H9 (cell line): ENCODE measurements at regions not wholly inside any gene's neighbourhood (a gene's known extent, or its start where the extent isn't known, plus 50 kb on each side); places are given as distances from the start of the nearest gene placed in this dataset.

Source experiments
- DNase-seq: peaks from one replicate; pipeline ENCODE4 v3.0.0-alpha.2; 2017
- H2AFZ ChIP-seq: one replicate; pipeline ENCODE4 v1.6.1; 2013; ENCODE audit warnings: mild to moderate bottlenecking, low read length, control low read depth, moderate library complexity
- H2AK5ac ChIP-seq: 2 replicates; pipeline ENCODE4 v1.6.1; 2013; ENCODE audit warnings: low read length, control low read depth, mixed read lengths; ENCODE audit not compliant: insufficient read length
- H2BK120ac ChIP-seq: one replicate; pipeline ENCODE4 v1.6.1; 2013; ENCODE audit warnings: low read depth, mild to moderate bottlenecking, low read length, control low read depth, inconsistent platforms; ENCODE audit not compliant: poor library complexity, severe bottlenecking
- H2BK12ac ChIP-seq: 2 replicates; pipeline ENCODE4 v1.6.1; 2013; ENCODE audit warnings: low read length, control low read depth, mixed read lengths, low read depth; ENCODE audit not compliant: insufficient read length
- H2BK15ac ChIP-seq: 2 replicates; pipeline ENCODE4 v1.6.1; 2013; ENCODE audit warnings: low read depth, low read length, control low read depth
- H2BK20ac ChIP-seq: one replicate; pipeline ENCODE4 v1.6.1; 2013; ENCODE audit warnings: low read depth, mild to moderate bottlenecking, low read length, control low read depth, inconsistent platforms; ENCODE audit not compliant: poor library complexity, severe bottlenecking
- H2BK5ac ChIP-seq: 2 replicates; pipeline ENCODE4 v1.6.1; 2013; ENCODE audit warnings: low read length, control low read depth, mixed read lengths; ENCODE audit not compliant: insufficient read length
- H3K14ac ChIP-seq: 2 replicates; pipeline ENCODE4 v1.6.1; 2013; ENCODE audit warnings: low read length, control low read depth; ENCODE audit not compliant: insufficient read depth
- H3K18ac ChIP-seq: 2 replicates; pipeline ENCODE4 v1.6.1; 2013; ENCODE audit warnings: low read depth, mild to moderate bottlenecking, mixed read lengths, low read length, control low read depth; ENCODE audit not compliant: insufficient read length
- H3K23ac ChIP-seq: 2 replicates; pipeline ENCODE4 v1.6.1; 2013; ENCODE audit warnings: low read length, control low read depth, mixed read lengths, low read depth; ENCODE audit not compliant: insufficient read length
- H3K23me2 ChIP-seq: 2 replicates; pipeline ENCODE4 v1.6.1; 2013; ENCODE audit warnings: low read depth, mild to moderate bottlenecking, mixed read lengths, low read length, control low read depth; ENCODE audit not compliant: insufficient read length, poor library complexity, severe bottlenecking
- H3K27ac ChIP-seq: 2 replicates; pipeline ENCODE4 v1.5.1; 2013; ENCODE audit warnings: low read length, control low read depth, mixed read lengths, low read depth; ENCODE audit not compliant: insufficient read length
- H3K27me3 ChIP-seq: 2 replicates; pipeline ENCODE4 v1.6.1; 2013; ENCODE audit warnings: low read length, control low read depth, inconsistent platforms; ENCODE audit not compliant: insufficient read depth
- H3K4ac ChIP-seq: 2 replicates; pipeline ENCODE4 v1.6.1; 2013; ENCODE audit warnings: low read depth, mild to moderate bottlenecking, control low read depth, inconsistent platforms, low read length, moderate library complexity
- H3K4me1 ChIP-seq: 2 replicates; pipeline ENCODE4 v1.6.1; 2013; ENCODE audit warnings: low read length, control low read depth, inconsistent platforms; ENCODE audit not compliant: insufficient read depth
- H3K4me2 ChIP-seq: 2 replicates; pipeline ENCODE4 v1.6.1; 2013; ENCODE audit warnings: low read length, control low read depth, mixed read lengths; ENCODE audit not compliant: insufficient read length, insufficient read depth
- H3K56ac ChIP-seq: 2 replicates; pipeline ENCODE4 v1.6.1; 2013; ENCODE audit warnings: low read depth, mild to moderate bottlenecking, mixed read lengths, low read length, control low read depth; ENCODE audit not compliant: insufficient read length
- H3K79me1 ChIP-seq: 2 replicates; pipeline ENCODE4 v1.6.1; 2013; ENCODE audit warnings: low read depth, mild to moderate bottlenecking, moderate library complexity, low read length, control low read depth, inconsistent platforms; ENCODE audit not compliant: insufficient read depth, poor library complexity, severe bottlenecking
- H3K79me2 ChIP-seq: 2 replicates; pipeline ENCODE4 v1.6.1; 2013; ENCODE audit warnings: low read length, control low read depth, inconsistent platforms; ENCODE audit not compliant: insufficient read depth
- H3K9ac ChIP-seq: 2 replicates; pipeline ENCODE4 v1.6.1; 2013; ENCODE audit warnings: low read length, control low read depth, mixed read lengths; ENCODE audit not compliant: insufficient read length; ENCODE audit errors: extremely low read depth
- H3K9me3 ChIP-seq: one replicate; pipeline ENCODE4 v1.6.1; 2013; ENCODE audit warnings: low read depth, low read length, inconsistent platforms; ENCODE audit not compliant: control insufficient read depth
- H3T11ph ChIP-seq: one replicate; pipeline ENCODE4 v1.6.1; 2013; ENCODE audit warnings: mild to moderate bottlenecking, low read length, control low read depth, inconsistent platforms
- H4K20me1 ChIP-seq: one replicate; pipeline ENCODE4 v1.6.1; 2013; ENCODE audit not compliant: control insufficient read depth, insufficient read length, insufficient read depth
- H4K5ac ChIP-seq: 2 replicates; pipeline ENCODE4 v1.6.1; 2013; ENCODE audit warnings: low read depth, mild to moderate bottlenecking, mixed read lengths, low read length, control low read depth; ENCODE audit not compliant: insufficient read length
- H4K8ac ChIP-seq: replicated peaks from 2 replicates; pipeline ENCODE4 v1.6.1; 2013; ENCODE audit warnings: low read length, control low read depth, mixed read lengths, low read depth; ENCODE audit not compliant: insufficient read length
- H4K91ac ChIP-seq: 2 replicates; pipeline ENCODE4 v1.6.1; 2013; ENCODE audit warnings: low read depth, mild to moderate bottlenecking, moderate library complexity, mixed read lengths, low read length, control low read depth; ENCODE audit not compliant: insufficient read length
- H3K27ac Mint-ChIP-seq, 3 experiments: 2 replicates in 2 of 3; 3 replicates in 1 of 3; pipeline ENCODE4 v1.8.0; 2020 to 2021; ENCODE audit warnings: mixed read lengths in 3 of 3, mild to moderate bottlenecking in 1 of 3, moderate library complexity in 1 of 3
- H3K27me3 Mint-ChIP-seq: 2 replicates; pipeline ENCODE4 v1.8.0; 2021; ENCODE audit warnings: low read depth, mild to moderate bottlenecking, moderate library complexity, mixed read lengths
- H3K36me3 Mint-ChIP-seq, 3 experiments: 2 replicates in 2 of 3; 3 replicates in 1 of 3; pipeline ENCODE4 v1.8.0; 2020 to 2021; ENCODE audit warnings: low read depth in 3 of 3, mixed read lengths in 3 of 3; ENCODE audit not compliant: insufficient read depth in 1 of 3
- H3K4me1 Mint-ChIP-seq, 2 experiments: 2 replicates each; pipeline ENCODE4 v1.8.0; 2020; ENCODE audit warnings: mixed read lengths in 2 of 2
- H3K4me3 Mint-ChIP-seq, 2 experiments: 2 replicates in 1 of 2; 3 replicates in 1 of 2; pipeline ENCODE4 v1.8.0; 2020 to 2021; ENCODE audit warnings: mild to moderate bottlenecking in 2 of 2, mixed read lengths in 2 of 2, moderate library complexity in 1 of 2
- H3K9me3 Mint-ChIP-seq, 2 experiments: 2 replicates in 1 of 2; 3 replicates in 1 of 2; pipeline ENCODE4 v1.8.0; 2020; ENCODE audit warnings: mild to moderate bottlenecking in 2 of 2, mixed read lengths in 2 of 2, moderate library complexity in 1 of 2
- CTCF ChIP-seq: fragments of 200-600 bp; sonication (generic); conservative IDR thresholded peaks from 3 replicates; pipeline ENCODE4 v1.8.0; 2021; ENCODE audit warnings: antibody characterized with exemption, mild to moderate bottlenecking
- WGBS: extraction: QIAGEN DNeasy Blood & Tissue Kit; methylation state at CpG from one replicate; pipeline ENCODE4 v1.1.7; 2013; ENCODE audit warnings: missing lambda C conversion rate, low lambda C conversion rate, mixed read lengths; ENCODE audit not compliant: insufficient read length; ENCODE audit errors: extremely low coverage; 5-methylcytosine and 5-hydroxymethylcytosine counted together

- no peak overlapping the region for H2AK5ac ChIP-seq
- H4K8ac ChIP-seq = no peak overlapping the region
- H2BK5ac ChIP-seq = no peak overlapping the region
- H2BK120ac ChIP-seq = no peak overlapping the region
- H3K79me1 ChIP-seq = no peaks in the 10 kb centered on the region
- H3K27me3 Mint-ChIP-seq = no peaks in the 10 kb centered on the region; the same call in 1 of the 2 replicates
- H4K5ac ChIP-seq = no peak overlapping the region
- no peak overlapping the region for H2AFZ ChIP-seq
- H3K4me1 Mint-ChIP-seq = peaks cover 8 to 12% of the 10 kb centered on the region in 2 experiments
- H3T11ph ChIP-seq = no peak overlapping the region
- no peaks in the 10 kb centered on the region for H3K4me1 ChIP-seq
- no peak overlapping the region for H4K91ac ChIP-seq
- no peaks in the 10 kb centered on the region for H3K9me3 ChIP-seq
- H3K23me2 ChIP-seq = no peaks in the 10 kb centered on the region
- H2BK15ac ChIP-seq = no peak overlapping the region
- H3K36me3 Mint-ChIP-seq = no peaks in the 10 kb centered on the region; a peak in 1 of 7 replicates
- no peak overlapping the region for H2BK20ac ChIP-seq
- TF ChIP-seq CTCF = no peak
- no peaks in the 10 kb centered on the region for H3K79me2 ChIP-seq
- no peak overlapping the region for H3K4me3 Mint-ChIP-seq
- DNase-seq = no peak
- H3K27ac ChIP-seq = no peak overlapping the region
- H3K27me3 ChIP-seq = no peaks in the 10 kb centered on the region
- no peak overlapping the region for H3K27ac Mint-ChIP-seq
- H3K9ac ChIP-seq = no peak overlapping the region
- no CpG with 5 or more reads among the region's 4 CpGs for WGBS
- peaks cover 3 to 4% of the 10 kb centered on the region in 2 experiments; a peak in 1 of 5 replicates for H3K9me3 Mint-ChIP-seq
- H4K20me1 ChIP-seq = no peaks in the 10 kb centered on the region
- H3K4me2 ChIP-seq = no peak overlapping the region
- no peak overlapping the region for H3K4ac ChIP-seq
- H3K14ac ChIP-seq = no peak overlapping the region
- no peak overlapping the region for H3K56ac ChIP-seq
- H3K18ac ChIP-seq = no peak overlapping the region
- no peak overlapping the region for H2BK12ac ChIP-seq
- H3K23ac ChIP-seq = no peak overlapping the region
Measured at GRCh38 chr12:65568517-65568916, 255.8 kb upstream of the HMGA2 start.
